NCI-H460 (cell line): ENCODE measurements at regions not wholly inside any gene's neighbourhood (a gene's known extent, or its start where the extent isn't known, plus 50 kb on each side); places are given as distances from the start of the nearest gene placed in this dataset.
A peak's percentile ranks its signal among the peaks of the same experiment; 100 is the strongest.

Experiments
- DNase-seq: peaks from one replicate; pipeline ENCODE4 v3.0.0-alpha.2; 2016; ENCODE audit warnings: low read depth; ENCODE audit errors: extremely low read depth

GRCh38 chr6:132972254-132972653 is 157.9 kb downstream of the RPS12 start:
- no peak for DNase-seq

- DNase-seq, result no peak
These were observed 158.6 kb downstream of the RPS12 start for GRCh38 chr6:132972971-132973370.

- no peak for DNase-seq
These were observed 159.2 kb downstream of the RPS12 start for GRCh38 chr6:132973514-132973993.

- DNase-seq, result no peak
These were observed 159.8 kb downstream of the RPS12 start for GRCh38 chr6:132974122-132974521.

- DNase-seq, result no peak
These were observed 163.0 kb downstream of the RPS12 start for GRCh38 chr6:132977413-132977812.

- no peak for DNase-seq
These were observed 164.3 kb downstream of the RPS12 start for GRCh38 chr6:132978685-132979084.

GRCh38 chr6:132993738-132994137 is 179.4 kb downstream of the RPS12 start:
- no peak for DNase-seq

- DNase-seq, result no peak
These were observed 180.6 kb downstream of the RPS12 start for GRCh38 chr6:132995009-132995408.

GRCh38 chr6:132995432-132995831 is 181.1 kb downstream of the RPS12 start:
- DNase-seq, result no peak

GRCh38 chr6:132998418-132998817 is 184.0 kb downstream of the RPS12 start:
- no peak for DNase-seq

GRCh38 chr6:133001040-133001565 is 186.7 kb downstream of the RPS12 start:
- no peak for DNase-seq

GRCh38 chr6:133004304-133004884 is 190.0 kb downstream of the RPS12 start:
- no peak for DNase-seq

- no peak for DNase-seq
These were observed 198.4 kb downstream of the RPS12 start for GRCh38 chr6:133012774-133013173.

- no peak for DNase-seq
These were observed 202.3 kb downstream of the RPS12 start for GRCh38 chr6:133016631-133017030.

- no peak for DNase-seq
These were observed 203.2 kb downstream of the RPS12 start for GRCh38 chr6:133017581-133017980.

GRCh38 chr6:133026705-133027104 is 212.3 kb downstream of the RPS12 start:
- DNase-seq, result no peak

- no peak for DNase-seq
These were observed 207.9 kb upstream of the EYA4 start for GRCh38 chr6:133033263-133033662.

- no peak for DNase-seq
These were observed 206.5 kb upstream of the EYA4 start for GRCh38 chr6:133034509-133035206.

GRCh38 chr6:133040094-133040802 is 200.9 kb upstream of the EYA4 start:
- DNase-seq, result peak; percentile 13

- no peak for DNase-seq
These were observed 200.2 kb upstream of the EYA4 start for GRCh38 chr6:133040803-133041419.

GRCh38 chr6:133042550-133043120 is 198.5 kb upstream of the EYA4 start:
- no peak for DNase-seq
